HG03571 (cell line): ENCODE measurements at regions not wholly inside any gene's neighbourhood (a gene's known extent, or its start where the extent isn't known, plus 50 kb on each side); places are given as distances from the start of the nearest gene placed in this dataset.

Experiments used
- ATAC-seq: cut with Tn5 transposase; IDR thresholded peaks from one replicate; pipeline ENCODE4 v1.9.1; 2021; ENCODE audit not compliant: unreplicated experiment

DNA sequence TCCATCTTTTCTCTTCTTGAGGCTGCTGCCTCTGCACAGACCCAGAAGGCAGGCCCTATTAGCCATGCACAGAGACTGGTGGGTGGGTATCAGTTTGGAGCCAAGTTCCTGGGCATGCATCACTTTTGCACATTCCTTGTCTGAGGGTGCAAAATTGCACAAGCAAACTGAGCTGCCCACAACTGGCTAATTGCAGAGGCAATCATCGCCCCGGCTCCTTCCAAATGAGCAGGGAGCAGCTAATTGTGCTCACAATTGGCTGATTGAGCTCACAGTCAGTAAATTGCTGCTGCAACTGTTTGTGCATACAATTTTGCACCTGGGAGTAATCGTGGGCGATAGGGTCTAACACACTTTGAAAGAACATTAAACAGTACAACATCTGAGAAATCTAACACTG is 511.4 kb downstream of the DHX35 start:
- no peak for ATAC-seq

- ATAC-seq = no peak
Observed at GRCh38 chr20:39468703-39469102, 506.6 kb downstream of the DHX35 start.

GRCh38 chr20:39464238-39464637 is 502.1 kb downstream of the DHX35 start:
- ATAC-seq = no peak

- no peak for ATAC-seq
Observed at GRCh38 chr20:39462416-39462945, 500.3 kb downstream of the DHX35 start.

GRCh38 chr20:39458452-39458851 is 496.3 kb downstream of the DHX35 start:
- no peak for ATAC-seq

DNA sequence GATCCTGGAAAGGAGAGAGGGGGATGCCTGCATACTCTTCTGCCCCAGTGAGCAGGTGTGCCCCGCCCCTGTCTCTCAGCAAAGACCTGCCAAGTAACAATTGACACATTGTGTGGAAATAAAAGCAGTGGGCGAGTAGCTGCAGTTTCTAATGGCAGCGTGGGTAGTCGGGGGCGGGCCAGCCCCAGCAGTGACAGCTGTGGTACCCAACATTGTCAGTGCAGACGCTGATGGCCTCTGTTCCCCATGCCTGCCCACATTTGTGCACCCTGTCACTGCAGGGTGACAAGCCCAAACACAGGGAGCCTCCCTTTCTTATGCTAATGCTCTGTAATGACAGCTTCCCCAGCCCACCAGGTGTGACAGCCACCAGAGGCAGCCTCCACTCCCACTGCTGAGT is 491.7 kb downstream of the DHX35 start:
- no peak for ATAC-seq

- ATAC-seq = no peak
Observed at GRCh38 chr20:39452583-39453340, 490.6 kb downstream of the DHX35 start.

DNA sequence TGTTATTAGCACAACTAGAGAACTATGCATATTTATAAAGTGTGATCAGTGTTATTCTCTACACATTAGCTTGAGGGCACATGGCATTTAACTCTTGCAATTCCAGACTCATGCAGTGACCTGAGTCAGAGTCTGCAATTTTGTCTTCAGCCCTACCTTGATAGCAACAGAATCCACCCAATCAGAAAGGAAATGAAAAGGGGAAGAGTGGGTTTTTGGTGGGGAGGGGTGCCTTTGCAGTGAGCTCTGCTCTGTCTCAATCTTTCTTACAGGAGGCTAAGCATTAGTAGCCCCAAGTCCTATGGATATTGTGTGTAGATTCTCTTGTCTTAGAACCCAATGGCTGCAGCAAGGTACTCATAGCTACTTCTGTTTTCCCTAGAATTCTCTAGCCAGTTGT is 489.2 kb downstream of the DHX35 start:
- no peak for ATAC-seq

GRCh38 chr20:39446397-39446796 is 484.3 kb downstream of the DHX35 start:
- no peak for ATAC-seq

- no peak for ATAC-seq
Observed at GRCh38 chr20:39445095-39445494, 483.0 kb downstream of the DHX35 start.

- ATAC-seq = no peak
Observed at GRCh38 chr20:39433466-39433865, 471.3 kb downstream of the DHX35 start.

DNA sequence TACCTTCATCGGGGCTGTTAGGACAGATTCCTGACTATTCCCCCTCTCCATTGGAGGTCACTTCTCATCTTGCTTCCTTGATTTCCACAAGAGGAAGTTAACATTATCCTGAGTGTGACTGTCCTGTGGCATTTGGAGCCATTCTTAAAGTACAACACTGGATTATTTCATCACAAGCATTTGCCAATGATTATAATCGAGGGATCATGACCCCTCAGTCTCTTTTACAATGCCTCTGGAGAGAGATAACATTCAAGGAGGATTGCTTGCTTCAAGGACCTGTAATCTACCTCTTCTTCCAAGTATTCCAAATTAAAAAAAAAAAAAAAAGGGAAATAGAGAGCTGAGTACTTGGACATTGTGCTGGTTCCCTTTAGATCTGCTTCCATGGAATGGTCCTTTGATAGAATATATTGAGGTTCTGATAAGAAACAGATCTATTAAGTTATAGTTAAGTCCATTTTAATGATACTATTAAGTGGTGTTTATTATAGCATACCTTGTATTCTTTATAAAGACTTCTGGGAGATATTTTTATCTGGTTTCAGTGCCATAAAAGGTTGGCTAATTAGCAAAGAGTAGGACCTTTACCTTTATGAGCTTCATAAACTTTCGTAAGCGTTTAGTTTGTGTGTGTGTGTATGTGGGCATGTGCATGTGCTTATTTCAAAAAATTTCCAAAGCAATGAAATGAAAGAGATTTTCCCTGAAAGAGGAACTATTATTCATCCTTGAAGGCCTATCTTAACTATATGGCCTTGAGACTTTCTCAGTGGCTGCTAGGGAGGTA is 469.1 kb downstream of the DHX35 start:
- no peak for ATAC-seq

- ATAC-seq = no peak
Observed at GRCh38 chr20:39429726-39430125, 467.6 kb downstream of the DHX35 start.

GRCh38 chr20:39424962-39425678 is 463.0 kb downstream of the DHX35 start:
- no peak for ATAC-seq

DNA sequence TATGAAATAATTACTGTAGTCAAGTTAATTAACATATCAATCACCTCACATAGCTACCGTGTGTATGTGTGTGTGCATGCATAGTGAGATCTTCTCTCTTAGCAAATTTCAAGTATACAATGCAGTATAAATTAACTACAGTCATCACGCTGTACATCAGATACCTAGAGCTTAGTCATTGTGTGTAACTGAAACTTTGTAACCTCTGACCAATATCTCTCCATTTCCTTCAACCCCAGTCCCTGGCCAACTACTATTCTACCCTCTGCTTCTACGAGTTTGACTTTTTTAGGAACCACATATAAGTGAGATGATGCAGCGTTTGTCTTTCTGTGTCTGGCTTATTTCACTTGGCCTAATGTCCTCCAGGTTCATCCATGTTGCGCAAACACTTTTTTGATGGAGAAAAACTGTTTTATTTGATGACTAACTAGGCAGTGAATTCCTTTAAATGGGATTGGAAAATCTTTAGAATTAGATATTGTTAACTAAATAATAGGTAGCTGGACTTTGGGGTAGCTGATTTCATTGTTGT is 459.5 kb downstream of the DHX35 start:
- ATAC-seq = no peak

GRCh38 chr20:39412091-39412490 is 449.9 kb downstream of the DHX35 start:
- no peak for ATAC-seq

GRCh38 chr20:39399463-39399862 is 437.3 kb downstream of the DHX35 start:
- ATAC-seq = no peak

- no peak for ATAC-seq
Observed at GRCh38 chr20:39398656-39399055, 436.5 kb downstream of the DHX35 start.

DNA sequence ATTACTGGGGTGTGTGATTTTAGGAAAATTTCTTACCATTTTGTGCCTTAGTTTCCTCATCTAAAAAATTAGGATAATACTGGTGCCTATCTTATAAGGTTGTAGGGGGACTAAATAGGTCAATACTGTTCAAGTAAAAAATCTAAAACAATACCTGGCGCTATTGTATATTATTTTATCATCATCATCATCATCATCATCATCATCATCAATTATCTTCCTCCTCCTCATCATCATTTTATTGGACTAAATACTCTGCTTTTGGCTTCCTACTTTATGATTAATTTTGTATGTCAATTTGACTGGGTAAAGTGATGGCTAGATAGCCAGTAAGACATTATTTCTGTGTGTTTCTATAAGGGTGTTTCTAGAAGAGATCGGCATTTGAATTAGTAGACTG is 435.5 kb downstream of the DHX35 start:
- no peak for ATAC-seq

DNA sequence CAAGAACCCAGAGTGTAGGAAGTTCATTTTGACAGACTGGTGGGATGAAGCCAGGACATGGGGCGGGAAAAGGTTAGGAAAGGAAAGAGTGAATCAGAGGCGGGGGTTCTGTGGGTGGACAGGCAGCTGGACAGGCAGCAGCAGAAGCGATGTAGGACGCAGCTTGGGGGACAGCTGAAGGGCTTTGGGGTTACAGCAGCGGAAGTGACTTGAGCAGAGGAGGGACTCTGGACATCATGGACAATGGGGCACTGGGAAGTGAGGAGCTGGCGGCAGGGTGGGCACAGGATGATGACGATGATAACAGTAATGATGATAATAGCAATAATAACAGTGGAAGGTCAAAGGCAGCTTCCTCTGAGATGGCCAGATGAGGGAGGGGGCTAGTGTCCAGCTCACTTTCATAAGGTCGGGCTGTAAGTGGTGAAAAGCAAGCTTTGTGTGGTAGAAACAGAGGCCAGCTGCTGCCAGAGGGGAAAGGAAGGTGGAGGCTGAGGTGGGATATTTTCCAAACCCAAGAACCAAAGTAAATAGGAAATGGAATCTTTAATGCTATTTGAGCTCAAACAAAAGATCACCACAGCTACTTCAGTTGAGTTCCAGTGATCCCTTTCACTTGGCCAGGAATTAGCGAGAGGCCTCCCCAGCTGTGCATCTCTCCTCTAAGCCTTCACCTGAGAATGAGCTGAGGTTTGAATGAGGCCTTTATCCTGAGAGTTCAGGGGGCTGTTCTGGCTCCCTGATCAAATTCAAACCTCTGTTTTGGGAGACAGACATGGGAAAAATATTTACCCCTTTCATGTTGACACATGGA is 433.5 kb downstream of the DHX35 start:
- no peak for ATAC-seq
